Testis (tissue), 2 donors: ENCODE measurements at regions not wholly inside any gene's neighbourhood (a gene's known extent, or its start where the extent isn't known, plus 50 kb on each side); places are given as distances from the start of the nearest gene placed in this dataset.
"Not testable (repeated sequence)": the region's sequence is repeated elsewhere in the genome, so short reads cannot be mapped to it uniquely, and the experiment has no call there.

Experiments used
- DNase-seq: peaks from one replicate; pipeline ENCODE4 v3.0.0-alpha.2; 2019
- H3K27ac ChIP-seq, 2 donors: fragments of 200-600 bp; sonication (generic); one replicate each; pipeline ENCODE4 v1.5.1; 2019
- H3K27me3 ChIP-seq: fragments of 200-600 bp; sonication (generic); one replicate; pipeline ENCODE4 v1.5.1; 2019
- H3K36me3 ChIP-seq: fragments of 200-600 bp; sonication (generic); one replicate; pipeline ENCODE4 v1.5.1; 2017; ENCODE audit warnings: low read depth; ENCODE audit errors: missing control alignments
- H3K4me1 ChIP-seq: fragments of 200-600 bp; sonication (generic); one replicate; pipeline ENCODE4 v1.5.1; 2019
- H3K4me3 ChIP-seq, 2 donors: fragments of 200-600 bp; sonication (generic); one replicate each; pipeline ENCODE4 v1.5.1; 2017 to 2019
- H3K9me3 ChIP-seq: fragments of 200-600 bp; sonication (generic); one replicate; pipeline ENCODE4 v1.5.1; 2017
- CTCF ChIP-seq, 3 experiments: fragments of 450-650 bp in 2 of 3; fragments of 200-600 bp in 1 of 3; sonication (generic) in 1 of 3; IDR thresholded peaks; one replicate each; pipeline ENCODE4 v1.5.1; 2016 to 2019; ENCODE audit warnings: antibody characterized with exemption in 3 of 3, mild to moderate bottlenecking in 2 of 3, moderate library complexity in 1 of 3
- POLR2A ChIP-seq: fragments of 450-650 bp; IDR thresholded peaks from one replicate; pipeline ENCODE4 v1.6.1; 2017; ENCODE audit warnings: antibody characterized with exemption, mild to moderate bottlenecking, moderate library complexity
- WGBS, 2 donors: methylation state at CpG; one replicate each; pipeline ENCODE4 v1.1.5; 2018; 5-methylcytosine and 5-hydroxymethylcytosine counted together
- intact Hi-C: fragments of 100-400 bp; cut with DNase I; formaldehyde crosslinking; loops from one replicate; pipeline ENCODE4 v1.15.1; 2023; ENCODE audit warnings: low total_unique reads

DNA sequence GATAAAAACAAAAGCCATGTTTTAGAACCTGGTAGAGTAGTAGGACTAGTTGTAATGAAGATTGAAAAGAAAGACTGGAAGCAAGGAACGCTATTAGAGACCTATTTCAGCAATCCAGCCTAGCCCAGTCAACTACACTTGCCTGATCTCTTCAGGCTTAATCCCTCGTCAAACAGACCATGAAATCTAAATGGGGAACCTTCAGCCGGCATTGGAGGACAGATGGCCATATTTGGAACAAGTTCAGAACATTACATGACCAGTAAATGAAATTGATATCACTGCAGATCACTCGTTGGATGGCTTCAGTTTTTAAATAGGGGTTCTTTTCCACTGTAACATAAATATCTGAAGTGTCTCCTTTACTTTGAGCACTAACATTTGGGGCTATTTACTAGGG is 84.8 kb upstream of the WDR44 start:
- Histone ChIP-seq H3K4me1 (no peaks in the 10 kb centered on the region), H3K9me3 (no peaks in the 10 kb centered on the region), H3K27me3 (no peaks in the 10 kb centered on the region), H3K36me3 (no peaks in the 10 kb centered on the region), H3K4me3 (no peak overlapping the region), H3K27ac (no peak overlapping the region)
- WGBS, 2 donors = 61 to 82% methylated on average over 3 to 4 of the region's 4 CpGs
- intact Hi-C loops = no loop called here
- DNase-seq = no peak
- TF ChIP-seq POLR2A (no peak), CTCF (IDR thresholded peaks at IDR 0.05) (no peak)

GRCh38 chrX:118271775-118272174 is 74.1 kb upstream of the WDR44 start:
- intact Hi-C loops = no loop called here
- WGBS, 2 donors = 73 to 89% methylated on average over 3 of the region's 3 CpGs
- Histone ChIP-seq H3K4me1 (no peaks in the 10 kb centered on the region), H3K9me3 (no peaks in the 10 kb centered on the region), H3K27me3 (no peaks in the 10 kb centered on the region), H3K36me3 (no peaks in the 10 kb centered on the region), H3K27ac (no peak overlapping the region), H3K4me3 (no peak overlapping the region)
- TF ChIP-seq POLR2A (no peak), CTCF (IDR thresholded peaks at IDR 0.05) (no peak)
- no peak for DNase-seq

DNA sequence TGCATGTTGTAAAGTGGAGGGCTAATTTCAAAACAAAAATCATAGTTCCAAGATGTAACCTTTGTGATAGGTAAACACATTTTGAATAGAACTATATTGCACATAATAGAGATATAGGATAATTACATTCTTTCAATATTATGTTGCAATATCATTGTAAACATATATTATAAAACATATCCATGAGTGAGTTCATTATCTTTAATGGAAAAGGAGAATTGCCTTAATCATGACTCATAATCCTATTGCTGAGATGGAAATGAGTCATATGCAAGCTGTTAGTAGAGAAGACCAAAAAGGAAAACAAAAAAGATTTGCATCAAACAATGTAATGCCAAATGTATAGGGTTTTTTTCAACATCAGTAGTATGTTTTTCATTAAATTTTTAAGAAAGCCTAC is 73.7 kb upstream of the WDR44 start:
- no peaks in the 10 kb centered on the region for H3K4me1 ChIP-seq
- intact Hi-C loops = no loop called here
- no peak for DNase-seq
- no peak overlapping the region for H3K27ac ChIP-seq
- no peak for TF ChIP-seq CTCF (IDR thresholded peaks at IDR 0.05)
- no peak for TF ChIP-seq POLR2A
- H3K9me3 ChIP-seq = no peaks in the 10 kb centered on the region
- no peaks in the 10 kb centered on the region for H3K36me3 ChIP-seq
- no peaks in the 10 kb centered on the region for H3K27me3 ChIP-seq
- H3K4me3 ChIP-seq = no peak overlapping the region

DNA sequence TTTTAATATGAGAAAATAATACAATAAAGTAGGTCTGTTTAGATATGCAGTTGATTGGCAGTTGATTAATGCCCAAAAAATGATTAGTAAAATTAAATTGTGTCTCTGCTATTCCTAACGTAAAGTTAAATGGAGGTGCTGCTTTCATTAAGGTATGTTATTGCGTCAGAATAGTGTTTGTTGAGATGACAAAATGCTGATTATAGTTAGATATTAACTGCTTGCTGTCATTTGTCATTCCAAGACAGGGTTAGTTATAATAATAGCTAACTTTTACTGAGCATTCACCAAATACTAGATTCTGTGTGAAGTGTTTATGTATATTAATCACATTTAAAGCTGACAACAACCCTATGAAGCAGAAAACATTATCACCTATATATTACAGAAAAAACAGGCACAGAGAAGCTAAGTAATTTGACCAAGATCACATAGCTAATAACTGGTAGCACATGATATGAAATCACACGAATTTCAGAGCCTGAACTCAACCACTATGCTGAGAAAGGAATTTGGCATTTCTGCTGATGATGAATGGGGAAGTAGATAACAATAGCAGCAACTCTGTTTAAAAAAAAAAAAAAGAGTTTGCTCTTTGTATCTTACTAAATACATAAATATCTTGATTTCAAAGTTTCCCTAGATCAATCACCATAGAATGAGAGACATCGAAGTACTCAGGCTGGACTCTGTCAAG is 59.7 kb upstream of the WDR44 start:
- no peak for TF ChIP-seq POLR2A
- TF ChIP-seq CTCF (IDR thresholded peaks at IDR 0.05) = no peak
- 65 to 75% methylated on average over 4 of the region's 4 CpGs for WGBS, 2 donors
- no peaks in the 10 kb centered on the region for H3K9me3 ChIP-seq
- no peak overlapping the region for H3K4me3 ChIP-seq
- no peaks in the 10 kb centered on the region for H3K4me1 ChIP-seq
- H3K27ac ChIP-seq = no peak overlapping the region
- H3K36me3 ChIP-seq = no peaks in the 10 kb centered on the region
- intact Hi-C loops = no loop called here
- no peaks in the 10 kb centered on the region for H3K27me3 ChIP-seq
- DNase-seq = no peak

GRCh38 chrX:118295818-118296217 is 50.1 kb upstream of the WDR44 start:
- H3K27ac ChIP-seq, H3K36me3 ChIP-seq, H3K9me3 ChIP-seq, H3K4me1 ChIP-seq, DNase-seq, H3K4me3 ChIP-seq, H3K27me3 ChIP-seq, intact Hi-C loops: not testable (repeated sequence)
- 73 to 94% methylated on average over 1 of the region's 1 CpG for WGBS, 2 donors
